GM19438 (cell line): ENCODE measurements at regions not wholly inside any gene's neighbourhood (a gene's known extent, or its start where the extent isn't known, plus 50 kb on each side); places are given as distances from the start of the nearest gene placed in this dataset.

ENCODE experiments used
- ATAC-seq: cut with Tn5 transposase; IDR thresholded peaks from one replicate; pipeline ENCODE4 v1.9.1; 2021; ENCODE audit warnings: low read depth; ENCODE audit not compliant: unreplicated experiment

- no peak for ATAC-seq
Observed at GRCh38 chr2:5839550-5839949, 147.4 kb downstream of the SOX11 start.

DNA sequence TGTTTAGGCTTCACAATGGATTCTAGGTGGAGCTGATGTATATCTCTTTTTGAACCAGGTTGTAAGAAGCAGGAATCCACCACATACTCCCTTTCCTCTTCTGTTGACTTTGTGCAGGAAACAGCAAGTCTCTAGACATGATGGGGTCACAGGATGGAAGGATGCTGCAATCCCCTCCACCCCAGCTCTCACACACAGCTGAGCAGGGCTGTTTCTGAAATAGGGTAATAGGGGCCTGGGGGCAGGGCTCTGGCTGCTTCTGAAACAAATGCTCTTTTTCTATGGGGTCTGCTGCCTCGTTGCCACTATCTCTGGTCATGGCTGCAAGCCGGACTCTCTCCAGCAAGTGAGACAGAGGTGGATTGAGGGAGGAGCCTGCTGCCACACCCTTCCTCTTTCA is 148.9 kb downstream of the SOX11 start:
- ATAC-seq: no peak

GRCh38 chr2:5842326-5842725 is 150.1 kb downstream of the SOX11 start:
- ATAC-seq: no peak

DNA sequence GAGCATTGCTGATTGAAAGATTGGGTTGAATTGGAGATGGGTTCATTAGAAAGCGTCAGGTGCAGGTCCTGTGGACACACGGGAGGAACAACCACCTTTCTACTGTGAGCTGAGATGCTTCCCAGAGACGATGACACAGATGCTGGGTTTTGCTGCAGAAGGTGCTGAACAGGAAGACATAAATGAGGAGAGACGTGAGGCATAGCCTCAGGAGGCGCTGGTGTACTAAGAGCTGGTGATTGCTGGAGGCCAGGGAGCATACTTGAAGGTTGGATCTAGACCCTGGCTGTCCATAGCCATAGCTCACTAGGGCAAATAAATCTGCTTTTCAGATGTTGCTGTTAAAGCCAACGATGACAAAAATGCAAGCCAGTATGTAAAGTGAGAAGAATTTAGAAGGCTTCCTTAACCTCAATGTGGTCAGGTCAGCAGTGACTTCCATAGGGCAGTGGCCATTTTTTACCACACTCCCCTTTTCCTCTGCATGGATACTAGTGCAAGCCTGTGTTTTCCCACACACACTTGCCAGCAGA is 153.7 kb downstream of the SOX11 start:
- ATAC-seq: no peak

DNA sequence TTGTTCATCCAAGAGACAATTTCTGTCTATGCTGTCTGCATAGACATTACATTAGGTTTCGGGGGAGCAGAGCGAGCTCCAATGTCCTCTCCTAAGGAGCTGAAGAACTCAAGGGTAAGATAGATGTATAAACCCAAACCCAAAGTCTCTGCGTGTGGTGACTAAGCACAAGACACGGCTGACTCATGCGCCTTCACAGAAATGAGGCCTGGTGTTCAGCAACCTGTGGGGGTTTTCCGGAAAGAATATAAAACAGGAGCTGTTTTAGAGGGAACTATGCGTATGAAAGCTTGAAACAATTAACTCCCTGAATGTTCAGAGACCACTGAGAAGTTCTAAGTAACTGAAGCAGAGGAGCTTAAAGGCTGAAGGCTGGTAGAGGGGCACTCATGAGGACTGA is 154.7 kb downstream of the SOX11 start:
- no peak for ATAC-seq

DNA sequence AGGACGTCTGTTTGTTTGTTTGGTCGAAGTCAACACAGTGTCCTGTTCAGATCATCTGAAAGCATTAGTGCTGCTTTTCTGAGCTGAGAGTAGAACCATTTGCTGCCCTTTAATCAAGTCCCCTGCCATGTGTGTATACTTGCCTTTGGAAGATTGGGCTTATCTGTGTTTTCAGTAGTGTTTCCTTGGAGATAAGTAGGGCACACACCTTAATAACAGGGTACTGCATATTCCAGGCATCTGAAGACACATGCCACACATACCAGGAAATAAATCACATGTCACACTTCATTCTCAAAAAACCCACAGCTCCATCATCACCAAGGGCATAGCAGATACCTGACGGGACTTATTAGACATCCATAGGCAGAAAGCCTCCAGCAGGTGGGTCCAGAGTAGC is 157.4 kb downstream of the SOX11 start:
- no peak for ATAC-seq

GRCh38 chr2:5851410-5851809 is 159.2 kb downstream of the SOX11 start:
- ATAC-seq: no peak

DNA sequence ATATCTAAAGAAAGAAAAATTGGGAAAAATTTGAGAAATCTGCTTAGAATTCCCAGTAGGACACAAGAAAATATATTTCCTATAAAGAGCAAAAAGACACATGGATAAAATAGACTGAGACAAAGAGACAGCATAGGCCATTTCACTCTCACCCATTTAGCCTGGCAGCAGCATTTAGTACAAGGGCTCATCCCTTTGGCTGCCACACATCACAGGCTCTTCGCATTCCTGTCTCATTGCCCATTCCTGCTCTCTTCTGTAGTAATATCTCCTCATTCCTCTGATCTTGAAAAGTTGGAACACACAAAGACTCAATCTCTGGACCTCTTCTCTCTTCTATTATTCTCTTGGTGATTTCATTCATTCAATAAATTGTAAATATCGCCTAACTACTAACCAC is 162.6 kb downstream of the SOX11 start:
- ATAC-seq: no peak

- ATAC-seq: no peak
Observed at GRCh38 chr2:5867056-5867455, 174.9 kb downstream of the SOX11 start.

DNA sequence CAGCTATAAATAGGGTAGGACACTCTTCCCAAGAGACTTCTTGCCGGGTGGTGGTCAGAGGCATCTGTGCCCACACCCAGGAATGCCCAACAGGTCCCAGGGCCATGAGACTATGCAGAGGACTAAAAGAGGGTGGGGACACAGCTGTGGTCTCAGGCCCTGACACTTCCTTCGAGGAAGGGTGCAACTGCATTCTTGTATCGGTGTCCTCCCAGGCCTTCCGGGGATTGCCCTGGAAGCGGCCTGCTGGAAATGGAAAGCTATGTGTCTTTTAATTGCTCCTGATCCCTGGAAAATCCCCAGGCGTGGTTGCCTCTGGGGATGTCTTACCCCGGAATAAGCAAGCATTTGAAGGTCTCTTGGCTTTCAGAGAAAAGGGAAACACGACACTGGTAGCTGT is 176.7 kb downstream of the SOX11 start:
- ATAC-seq: no peak

DNA sequence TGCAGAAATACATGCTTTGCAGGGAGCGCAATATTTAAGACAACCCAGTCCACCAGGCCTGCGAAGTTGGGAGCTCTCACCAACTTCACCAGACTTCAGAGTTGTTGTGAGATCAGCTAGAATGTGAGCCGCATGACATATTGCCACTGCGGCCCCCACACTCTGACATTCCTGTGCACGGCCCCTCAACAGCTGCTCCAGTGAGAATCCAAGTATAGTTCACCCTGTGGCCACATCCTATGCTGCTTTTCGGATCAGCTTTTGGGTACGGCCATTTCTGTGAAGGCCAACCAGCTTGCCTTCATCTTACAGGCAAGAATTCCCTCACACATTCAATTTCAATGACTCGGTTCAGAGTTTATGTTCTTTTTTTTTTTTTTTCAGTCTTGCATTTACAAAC is 177.8 kb downstream of the SOX11 start:
- ATAC-seq: no peak

DNA sequence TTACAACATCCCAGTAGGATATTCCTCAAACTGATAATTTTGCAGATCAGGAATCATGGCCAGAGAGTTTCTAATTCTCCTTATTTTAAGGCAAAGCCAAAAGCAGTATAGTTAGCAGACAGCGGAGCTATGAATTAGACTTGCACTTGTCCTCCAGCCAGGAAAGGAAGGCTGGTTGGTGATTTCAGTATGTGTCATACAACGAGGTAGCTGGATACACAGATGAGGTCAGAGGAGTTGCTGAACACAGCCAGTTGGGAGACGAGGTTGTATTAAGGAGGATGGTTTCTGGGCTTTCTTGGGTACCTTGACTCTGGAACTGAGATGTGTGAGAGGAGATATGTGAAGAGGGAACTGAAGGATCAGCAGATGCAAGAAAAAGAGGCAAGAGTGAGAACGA is 185.2 kb downstream of the SOX11 start:
- no peak for ATAC-seq

DNA sequence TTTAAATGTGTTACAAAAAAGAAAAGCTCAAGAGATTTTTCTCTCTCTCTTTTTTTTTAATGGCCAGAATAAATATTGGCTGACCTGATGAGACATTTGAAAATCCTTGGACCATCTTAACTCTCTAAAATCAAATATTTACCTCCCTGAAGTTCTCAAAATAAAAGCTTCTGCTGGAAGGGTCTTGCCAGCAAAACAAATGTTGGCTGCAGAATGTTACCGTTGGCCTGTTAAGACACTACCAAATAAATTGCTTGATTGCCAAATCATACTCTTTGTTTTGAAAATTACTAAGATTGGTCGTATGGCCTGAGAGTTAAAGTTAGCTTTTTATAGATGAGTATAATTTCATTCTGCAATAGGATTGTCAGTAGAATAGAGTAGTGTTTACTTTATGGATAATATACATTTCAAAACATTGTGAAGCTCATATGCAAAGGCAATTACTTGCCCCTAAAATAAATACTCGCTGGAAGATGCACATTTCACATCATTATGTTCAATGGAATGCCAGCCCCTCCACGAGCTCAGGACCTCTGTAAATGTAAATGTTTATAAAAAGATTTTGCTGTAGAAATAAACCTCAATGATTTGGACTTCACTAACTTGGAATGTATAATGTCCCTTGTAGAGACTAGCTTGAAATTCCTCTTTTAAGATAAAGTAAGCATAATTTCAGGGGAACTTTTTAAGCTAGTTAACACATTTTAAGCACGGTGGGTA is 193.4 kb downstream of the SOX11 start:
- no peak for ATAC-seq

DNA sequence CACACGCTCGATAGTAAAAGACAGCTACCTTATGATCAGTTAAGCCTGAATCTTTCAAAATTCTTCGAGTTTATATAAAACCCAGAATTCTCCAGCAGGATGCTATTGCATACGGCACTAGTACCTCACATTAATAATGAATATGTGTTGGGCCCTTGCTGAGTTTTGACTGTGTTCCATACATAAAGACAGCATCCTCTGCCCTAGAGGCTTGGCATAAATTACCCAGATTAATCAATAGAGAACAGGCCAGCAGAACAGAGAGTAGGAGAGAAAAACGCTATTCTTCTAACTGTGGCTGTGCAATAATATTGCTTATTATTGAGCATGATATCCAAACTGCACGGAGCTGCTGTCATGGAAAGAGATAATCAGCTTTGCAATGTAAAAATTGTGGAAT is 194.3 kb downstream of the SOX11 start:
- no peak for ATAC-seq

DNA sequence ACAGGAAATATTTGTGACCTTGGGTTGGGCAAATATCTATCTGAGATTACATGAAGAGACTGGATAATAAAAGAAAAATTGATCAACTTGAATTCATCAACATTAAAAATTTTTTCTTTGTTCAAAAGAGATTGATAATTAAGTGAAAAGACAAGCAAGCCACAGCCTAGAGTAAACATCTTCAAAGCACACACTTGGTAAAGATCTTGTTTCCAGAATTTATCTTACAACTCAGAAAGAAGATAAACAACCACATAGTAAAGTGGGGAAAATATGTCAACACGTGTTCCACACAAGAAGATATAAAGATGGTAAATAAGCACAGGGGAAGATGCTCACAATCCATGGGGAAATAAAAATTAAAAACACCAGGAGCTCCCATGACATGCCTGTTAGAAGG is 195.9 kb downstream of the SOX11 start:
- no peak for ATAC-seq

DNA sequence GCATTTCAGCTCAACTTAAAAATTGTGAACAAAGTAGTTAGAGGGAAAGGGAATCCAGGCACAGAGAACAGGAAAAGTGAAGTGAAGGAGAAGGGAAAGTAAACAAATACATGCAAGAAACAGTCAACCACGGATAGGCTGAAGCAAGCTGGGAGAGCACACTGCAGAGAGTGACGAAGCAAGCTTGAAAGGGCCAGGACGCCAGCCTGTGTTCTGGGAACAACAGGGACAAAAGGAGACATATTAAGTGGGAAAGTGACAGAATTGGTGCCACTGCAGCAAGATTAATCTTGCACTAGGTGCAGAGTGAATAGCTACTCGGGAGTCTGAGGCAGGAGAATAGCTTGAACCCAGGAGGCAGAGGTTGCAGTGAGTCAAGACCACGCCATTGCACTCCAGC is 197.3 kb downstream of the SOX11 start:
- ATAC-seq: no peak

GRCh38 chr2:5894355-5894754 is 202.2 kb downstream of the SOX11 start:
- no peak for ATAC-seq

DNA sequence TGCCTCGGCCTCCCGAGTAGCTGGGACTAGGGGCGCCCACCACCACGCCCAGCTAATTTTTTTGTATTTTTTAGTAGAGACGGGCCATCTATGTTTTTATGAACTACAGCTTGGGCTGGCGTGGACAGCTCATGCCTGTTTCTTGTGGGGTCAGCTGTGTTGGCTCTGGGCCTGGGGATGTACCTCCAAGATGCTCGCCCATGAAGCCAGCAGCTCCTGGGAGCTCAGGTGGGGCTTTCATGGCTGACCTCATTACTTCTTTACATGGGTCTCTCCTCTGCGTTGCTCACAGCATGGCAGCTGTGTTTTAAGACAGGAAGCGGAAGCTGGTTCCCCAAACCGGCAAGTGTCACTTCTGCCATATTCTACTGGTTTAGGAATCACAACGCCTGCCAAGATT is 203.1 kb downstream of the SOX11 start:
- no peak for ATAC-seq

GRCh38 chr2:5897249-5897648 is 205.1 kb downstream of the SOX11 start:
- no peak for ATAC-seq

GRCh38 chr2:5898667-5899066 is 206.5 kb downstream of the SOX11 start:
- ATAC-seq: no peak

DNA sequence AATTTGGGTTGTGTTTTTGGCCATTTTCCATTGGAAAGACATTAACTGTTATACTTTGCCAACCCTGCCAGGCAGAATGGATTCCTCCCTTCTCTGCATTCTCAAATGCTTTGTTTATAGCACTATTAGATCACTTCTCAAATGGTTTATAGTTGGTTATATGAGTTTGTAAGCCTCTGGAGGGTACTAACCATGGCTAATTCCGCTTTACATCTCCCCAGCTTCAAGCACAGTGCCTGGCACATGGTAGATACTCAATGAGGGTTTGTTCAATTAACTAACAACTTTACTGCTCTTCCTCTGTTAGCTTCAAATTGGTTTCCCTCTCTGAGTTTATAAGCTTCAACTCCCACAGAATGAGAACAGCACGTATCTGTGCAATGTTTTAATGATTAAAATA is 213.5 kb downstream of the SOX11 start:
- no peak for ATAC-seq

DNA sequence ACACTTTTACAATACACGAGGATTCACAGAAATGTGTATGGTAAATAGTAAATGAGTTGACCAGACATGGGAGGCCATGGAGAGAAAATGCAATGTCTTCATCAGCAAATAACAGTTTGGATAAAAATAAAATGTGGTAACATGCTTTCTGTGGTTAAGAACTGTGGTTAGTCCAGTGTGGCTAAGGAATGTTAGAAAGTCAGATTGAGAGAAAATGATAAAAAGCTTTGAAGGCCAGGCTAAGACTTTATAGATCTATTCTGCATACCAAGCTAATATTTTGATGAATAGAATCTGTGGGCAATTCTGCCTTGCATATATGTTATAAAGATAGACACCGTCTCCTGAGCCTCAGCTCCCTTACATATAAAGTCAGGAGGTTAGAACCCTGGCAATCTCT is 215.9 kb downstream of the SOX11 start:
- ATAC-seq: no peak

DNA sequence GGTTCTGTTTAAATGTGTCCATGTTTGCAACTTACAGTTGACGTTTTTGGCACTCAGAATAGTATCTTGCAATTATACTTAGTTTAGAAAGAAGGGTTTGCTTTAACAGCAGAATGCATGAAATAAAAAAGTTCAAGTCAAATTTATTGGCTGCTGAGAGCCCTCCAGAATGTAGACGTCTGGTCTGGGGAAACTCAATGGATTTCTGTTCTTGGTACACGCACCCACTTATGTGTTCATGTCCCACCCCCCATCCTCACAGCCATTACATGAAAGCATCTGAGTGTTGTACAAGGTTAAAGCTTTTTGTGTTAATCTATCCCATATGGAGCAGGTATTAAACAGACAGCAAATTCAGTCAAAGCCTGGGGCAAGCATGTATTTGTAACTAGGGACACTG is 219.5 kb downstream of the SOX11 start:
- ATAC-seq: no peak
